H9 (cell line): ENCODE measurements at regions not wholly inside any gene's neighbourhood (a gene's known extent, or its start where the extent isn't known, plus 50 kb on each side); places are given as distances from the start of the nearest gene placed in this dataset.

ENCODE experiments used
- DNase-seq: peaks from one replicate; pipeline ENCODE4 v3.0.0-alpha.2; 2017
- H2AFZ ChIP-seq: one replicate; pipeline ENCODE4 v1.6.1; 2013; ENCODE audit warnings: mild to moderate bottlenecking, low read length, control low read depth, moderate library complexity
- H2AK5ac ChIP-seq: 2 replicates; pipeline ENCODE4 v1.6.1; 2013; ENCODE audit warnings: low read length, control low read depth, mixed read lengths; ENCODE audit not compliant: insufficient read length
- H2BK120ac ChIP-seq: one replicate; pipeline ENCODE4 v1.6.1; 2013; ENCODE audit warnings: low read depth, mild to moderate bottlenecking, low read length, control low read depth, inconsistent platforms; ENCODE audit not compliant: poor library complexity, severe bottlenecking
- H2BK12ac ChIP-seq: 2 replicates; pipeline ENCODE4 v1.6.1; 2013; ENCODE audit warnings: low read length, control low read depth, mixed read lengths, low read depth; ENCODE audit not compliant: insufficient read length
- H2BK15ac ChIP-seq: 2 replicates; pipeline ENCODE4 v1.6.1; 2013; ENCODE audit warnings: low read depth, low read length, control low read depth
- H2BK20ac ChIP-seq: one replicate; pipeline ENCODE4 v1.6.1; 2013; ENCODE audit warnings: low read depth, mild to moderate bottlenecking, low read length, control low read depth, inconsistent platforms; ENCODE audit not compliant: poor library complexity, severe bottlenecking
- H2BK5ac ChIP-seq: 2 replicates; pipeline ENCODE4 v1.6.1; 2013; ENCODE audit warnings: low read length, control low read depth, mixed read lengths; ENCODE audit not compliant: insufficient read length
- H3K14ac ChIP-seq: 2 replicates; pipeline ENCODE4 v1.6.1; 2013; ENCODE audit warnings: low read length, control low read depth; ENCODE audit not compliant: insufficient read depth
- H3K18ac ChIP-seq: 2 replicates; pipeline ENCODE4 v1.6.1; 2013; ENCODE audit warnings: low read depth, mild to moderate bottlenecking, mixed read lengths, low read length, control low read depth; ENCODE audit not compliant: insufficient read length
- H3K23ac ChIP-seq: 2 replicates; pipeline ENCODE4 v1.6.1; 2013; ENCODE audit warnings: low read length, control low read depth, mixed read lengths, low read depth; ENCODE audit not compliant: insufficient read length
- H3K23me2 ChIP-seq: 2 replicates; pipeline ENCODE4 v1.6.1; 2013; ENCODE audit warnings: low read depth, mild to moderate bottlenecking, mixed read lengths, low read length, control low read depth; ENCODE audit not compliant: insufficient read length, poor library complexity, severe bottlenecking
- H3K27ac ChIP-seq: 2 replicates; pipeline ENCODE4 v1.5.1; 2013; ENCODE audit warnings: low read length, control low read depth, mixed read lengths, low read depth; ENCODE audit not compliant: insufficient read length
- H3K27me3 ChIP-seq: 2 replicates; pipeline ENCODE4 v1.6.1; 2013; ENCODE audit warnings: low read length, control low read depth, inconsistent platforms; ENCODE audit not compliant: insufficient read depth
- H3K4ac ChIP-seq: 2 replicates; pipeline ENCODE4 v1.6.1; 2013; ENCODE audit warnings: low read depth, mild to moderate bottlenecking, control low read depth, inconsistent platforms, low read length, moderate library complexity
- H3K4me1 ChIP-seq: 2 replicates; pipeline ENCODE4 v1.6.1; 2013; ENCODE audit warnings: low read length, control low read depth, inconsistent platforms; ENCODE audit not compliant: insufficient read depth
- H3K4me2 ChIP-seq: 2 replicates; pipeline ENCODE4 v1.6.1; 2013; ENCODE audit warnings: low read length, control low read depth, mixed read lengths; ENCODE audit not compliant: insufficient read length, insufficient read depth
- H3K56ac ChIP-seq: 2 replicates; pipeline ENCODE4 v1.6.1; 2013; ENCODE audit warnings: low read depth, mild to moderate bottlenecking, mixed read lengths, low read length, control low read depth; ENCODE audit not compliant: insufficient read length
- H3K79me1 ChIP-seq: 2 replicates; pipeline ENCODE4 v1.6.1; 2013; ENCODE audit warnings: low read depth, mild to moderate bottlenecking, moderate library complexity, low read length, control low read depth, inconsistent platforms; ENCODE audit not compliant: insufficient read depth, poor library complexity, severe bottlenecking
- H3K79me2 ChIP-seq: 2 replicates; pipeline ENCODE4 v1.6.1; 2013; ENCODE audit warnings: low read length, control low read depth, inconsistent platforms; ENCODE audit not compliant: insufficient read depth
- H3K9ac ChIP-seq: 2 replicates; pipeline ENCODE4 v1.6.1; 2013; ENCODE audit warnings: low read length, control low read depth, mixed read lengths; ENCODE audit not compliant: insufficient read length; ENCODE audit errors: extremely low read depth
- H3K9me3 ChIP-seq: one replicate; pipeline ENCODE4 v1.6.1; 2013; ENCODE audit warnings: low read depth, low read length, inconsistent platforms; ENCODE audit not compliant: control insufficient read depth
- H3T11ph ChIP-seq: one replicate; pipeline ENCODE4 v1.6.1; 2013; ENCODE audit warnings: mild to moderate bottlenecking, low read length, control low read depth, inconsistent platforms
- H4K20me1 ChIP-seq: one replicate; pipeline ENCODE4 v1.6.1; 2013; ENCODE audit not compliant: control insufficient read depth, insufficient read length, insufficient read depth
- H4K5ac ChIP-seq: 2 replicates; pipeline ENCODE4 v1.6.1; 2013; ENCODE audit warnings: low read depth, mild to moderate bottlenecking, mixed read lengths, low read length, control low read depth; ENCODE audit not compliant: insufficient read length
- H4K8ac ChIP-seq: replicated peaks from 2 replicates; pipeline ENCODE4 v1.6.1; 2013; ENCODE audit warnings: low read length, control low read depth, mixed read lengths, low read depth; ENCODE audit not compliant: insufficient read length
- H4K91ac ChIP-seq: 2 replicates; pipeline ENCODE4 v1.6.1; 2013; ENCODE audit warnings: low read depth, mild to moderate bottlenecking, moderate library complexity, mixed read lengths, low read length, control low read depth; ENCODE audit not compliant: insufficient read length
- H3K27ac Mint-ChIP-seq, 3 experiments: 2 replicates in 2 of 3; 3 replicates in 1 of 3; pipeline ENCODE4 v1.8.0; 2020 to 2021; ENCODE audit warnings: mixed read lengths in 3 of 3, mild to moderate bottlenecking in 1 of 3, moderate library complexity in 1 of 3
- H3K27me3 Mint-ChIP-seq: 2 replicates; pipeline ENCODE4 v1.8.0; 2021; ENCODE audit warnings: low read depth, mild to moderate bottlenecking, moderate library complexity, mixed read lengths
- H3K36me3 Mint-ChIP-seq, 3 experiments: 2 replicates in 2 of 3; 3 replicates in 1 of 3; pipeline ENCODE4 v1.8.0; 2020 to 2021; ENCODE audit warnings: low read depth in 3 of 3, mixed read lengths in 3 of 3; ENCODE audit not compliant: insufficient read depth in 1 of 3
- H3K4me1 Mint-ChIP-seq, 2 experiments: 2 replicates each; pipeline ENCODE4 v1.8.0; 2020; ENCODE audit warnings: mixed read lengths in 2 of 2
- H3K4me3 Mint-ChIP-seq, 2 experiments: 2 replicates in 1 of 2; 3 replicates in 1 of 2; pipeline ENCODE4 v1.8.0; 2020 to 2021; ENCODE audit warnings: mild to moderate bottlenecking in 2 of 2, mixed read lengths in 2 of 2, moderate library complexity in 1 of 2
- H3K9me3 Mint-ChIP-seq, 2 experiments: 2 replicates in 1 of 2; 3 replicates in 1 of 2; pipeline ENCODE4 v1.8.0; 2020; ENCODE audit warnings: mild to moderate bottlenecking in 2 of 2, mixed read lengths in 2 of 2, moderate library complexity in 1 of 2
- CTCF ChIP-seq: fragments of 200-600 bp; sonication (generic); conservative IDR thresholded peaks from 3 replicates; pipeline ENCODE4 v1.8.0; 2021; ENCODE audit warnings: antibody characterized with exemption, mild to moderate bottlenecking
- WGBS: extraction: QIAGEN DNeasy Blood & Tissue Kit; methylation state at CpG from one replicate; pipeline ENCODE4 v1.1.7; 2013; ENCODE audit warnings: missing lambda C conversion rate, low lambda C conversion rate, mixed read lengths; ENCODE audit not compliant: insufficient read length; ENCODE audit errors: extremely low coverage; 5-methylcytosine and 5-hydroxymethylcytosine counted together

DNA sequence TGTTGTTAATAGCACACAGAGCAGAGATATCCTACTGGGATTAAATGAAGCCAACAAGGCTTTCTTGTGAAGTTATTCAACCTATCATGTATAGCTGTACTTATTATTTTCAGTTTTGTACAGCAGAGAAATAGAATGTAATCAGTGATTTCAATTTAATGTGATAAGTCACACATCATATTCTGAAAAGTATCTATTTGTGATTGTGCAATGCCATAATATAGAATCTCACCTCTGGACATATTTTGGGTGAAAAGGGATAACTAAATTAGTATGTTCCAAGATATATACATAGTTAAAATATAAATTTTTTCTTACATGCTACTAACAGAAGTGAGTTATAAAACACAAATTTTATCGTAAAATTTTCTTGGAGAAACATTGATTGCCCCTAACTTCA lies 544.3 kb upstream of the KIF2B start:
- H3K36me3 Mint-ChIP-seq, result no peaks in the 10 kb centered on the region
- peaks cover 2 to 4% of the 10 kb centered on the region in 2 experiments; a peak in 2 of 4 replicates for H3K4me1 Mint-ChIP-seq
- Histone ChIP-seq H3K79me2 (no peaks in the 10 kb centered on the region), H3K4me1 (peaks cover 2% of the 10 kb centered on the region; the same call in 1 of the 2 replicates), H3T11ph (no peak overlapping the region), H3K27me3 (no peaks in the 10 kb centered on the region), H3K23ac (no peak overlapping the region), H3K56ac (no peak overlapping the region), H2BK20ac (no peak overlapping the region), H3K27ac (no peak overlapping the region), H3K23me2 (no peaks in the 10 kb centered on the region), H3K9me3 (no peaks in the 10 kb centered on the region), H2AFZ (no peak overlapping the region), H2BK12ac (no peak overlapping the region), H2BK5ac (no peak overlapping the region), H2AK5ac (no peak overlapping the region), H4K5ac (no peak overlapping the region), H4K20me1 (no peaks in the 10 kb centered on the region), H2BK15ac (no peak overlapping the region), H3K14ac (no peak overlapping the region), H3K9ac (no peak overlapping the region), H2BK120ac (no peak overlapping the region), H3K4ac (no peak overlapping the region), H4K8ac (no peak overlapping the region), H3K4me2 (no peak overlapping the region), H3K18ac (no peak overlapping the region), H4K91ac (no peak overlapping the region), H3K79me1 (no peaks in the 10 kb centered on the region)
- no peak overlapping the region for H3K27ac Mint-ChIP-seq
- WGBS, result no CpG with 5 or more reads among the region's 1 CpG
- no peaks in the 10 kb centered on the region for H3K9me3 Mint-ChIP-seq
- no peak overlapping the region for H3K4me3 Mint-ChIP-seq
- TF ChIP-seq CTCF, result no peak
- H3K27me3 Mint-ChIP-seq, result no peaks in the 10 kb centered on the region
- no peak for DNase-seq
